Liver (tissue), 8 donors: ENCODE measurements at regions not wholly inside any gene's neighbourhood (a gene's known extent, or its start where the extent isn't known, plus 50 kb on each side); places are given as distances from the start of the nearest gene placed in this dataset.

Source experiments
- DNase-seq: peaks from one replicate; pipeline ENCODE4 v3.0.0-alpha.2; 2017; ENCODE audit warnings: low spot score
- H3K27ac ChIP-seq, 2 donors: one replicate each; pipeline ENCODE4 v1.7.0; 2013; ENCODE audit warnings: inconsistent platforms in 2 of 2, low read length in 2 of 2, control low read depth in 1 of 2, low read depth in 1 of 2, mild to moderate bottlenecking in 1 of 2
- H3K27me3 ChIP-seq, 4 donors: one replicate each; pipeline versions ENCODE4 v1.6.1 to v1.7.0; 2013; ENCODE audit warnings: low read length in 3 of 4, inconsistent platforms in 1 of 4, mild to moderate bottlenecking in 1 of 4, moderate library complexity in 1 of 4; ENCODE audit not compliant: control insufficient read depth in 4 of 4, insufficient read depth in 4 of 4
- H3K36me3 ChIP-seq, 4 donors: one replicate each; pipeline versions ENCODE4 v1.6.1 to v1.7.0; 2013; ENCODE audit warnings: low read length in 3 of 4, mild to moderate bottlenecking in 3 of 4, low read depth in 1 of 4, moderate library complexity in 1 of 4; ENCODE audit not compliant: control insufficient read depth in 4 of 4, insufficient read depth in 3 of 4
- H3K4me1 ChIP-seq, 4 donors: one replicate each; pipeline versions ENCODE4 v1.6.1 to v1.7.0; 2013; ENCODE audit warnings: low read length in 3 of 4, mild to moderate bottlenecking in 3 of 4, moderate library complexity in 1 of 4; ENCODE audit not compliant: control insufficient read depth in 4 of 4, insufficient read depth in 4 of 4
- H3K4me3 ChIP-seq, 3 donors: one replicate each; pipeline versions ENCODE4 v1.6.1 to v1.7.0; 2013; ENCODE audit warnings: low read length in 3 of 3, control low read depth in 1 of 3, low read depth in 1 of 3, mild to moderate bottlenecking in 1 of 3
- H3K9ac ChIP-seq, 2 donors: one replicate each; pipeline ENCODE4 v1.7.0; 2013; ENCODE audit warnings: low read length in 2 of 2, mild to moderate bottlenecking in 2 of 2, moderate library complexity in 2 of 2, control low read depth in 1 of 2, low read depth in 1 of 2
- H3K9me3 ChIP-seq, 4 donors: one replicate each; pipeline versions ENCODE4 v1.6.1 to v1.7.0; 2013; ENCODE audit warnings: low read length in 3 of 4; ENCODE audit not compliant: control insufficient read depth in 4 of 4
- EGR1 ChIP-seq, 2 donors: IDR thresholded peaks; 2 replicates each; pipeline ENCODE4 v1.6.1; 2016 to 2018; ENCODE audit warnings: antibody characterized with exemption in 2 of 2, low read depth in 2 of 2
- FOXA2 ChIP-seq: IDR thresholded peaks from 2 replicates; pipeline ENCODE4 v1.6.1; 2016; ENCODE audit warnings: antibody characterized with exemption
- GABPA ChIP-seq, 2 donors: IDR thresholded peaks in 1 of 2; conservative IDR thresholded peaks in 1 of 2; 2 replicates each; pipeline ENCODE4 v1.6.1; 2016; ENCODE audit warnings: antibody characterized with exemption in 2 of 2, mild to moderate bottlenecking in 1 of 2, moderate library complexity in 1 of 2
- HNF4A ChIP-seq, 2 donors: conservative IDR thresholded peaks; 2 replicates each; pipeline ENCODE4 v1.6.1; 2016; ENCODE audit warnings: antibody characterized with exemption in 2 of 2, mild to moderate bottlenecking in 2 of 2
- HNF4G ChIP-seq: IDR thresholded peaks from 2 replicates; pipeline ENCODE4 v1.6.1; 2016; ENCODE audit warnings: antibody characterized with exemption
- NR2F2 ChIP-seq: IDR thresholded peaks from 2 replicates; pipeline ENCODE4 v1.6.1; 2016; ENCODE audit warnings: antibody characterized with exemption
- RAD21 ChIP-seq, 2 donors: IDR thresholded peaks; 2 replicates each; pipeline ENCODE4 v1.6.1; 2016; ENCODE audit warnings: antibody characterized with exemption in 2 of 2, mild to moderate bottlenecking in 2 of 2
- RXRA ChIP-seq, 2 donors: IDR thresholded peaks; 2 replicates each; pipeline ENCODE4 v1.6.1; 2017 to 2018; ENCODE audit warnings: antibody characterized with exemption in 2 of 2, mild to moderate bottlenecking in 1 of 2
- SP1 ChIP-seq: IDR thresholded peaks from 2 replicates; pipeline ENCODE4 v1.6.1; 2018; ENCODE audit warnings: antibody characterized with exemption, mild to moderate bottlenecking
- TAF1 ChIP-seq: conservative IDR thresholded peaks from 2 replicates; pipeline ENCODE4 v1.6.1; 2016; ENCODE audit warnings: antibody characterized with exemption, mild to moderate bottlenecking
- YY1 ChIP-seq: IDR thresholded peaks from 2 replicates; pipeline ENCODE4 v1.6.1; 2016; ENCODE audit warnings: antibody characterized with exemption, mild to moderate bottlenecking
- WGBS: extraction: QIAGEN DNeasy Blood & Tissue Kit; methylation state at CpG from one replicate; pipeline ENCODE4 v1.1.7; 2013; 5-methylcytosine and 5-hydroxymethylcytosine counted together
- TF ChIP-seq, protein P1 (sequence below): IDR thresholded peaks from 2 replicates; pipeline ENCODE4 v1.6.1; 2016; ENCODE audit warnings: antibody characterized with exemption
- TF ChIP-seq, protein P2 (sequence below): IDR thresholded peaks from 2 replicates; pipeline ENCODE4 v1.6.1; 2016; ENCODE audit warnings: antibody characterized with exemption
- TF ChIP-seq, protein P3 (sequence below): IDR thresholded peaks from 2 replicates; pipeline ENCODE4 v1.6.1; 2016; ENCODE audit warnings: antibody characterized with exemption, mild to moderate bottlenecking
- TF ChIP-seq, protein P4 (sequence below): fragments of 150-350 bp; IDR thresholded peaks from 2 replicates; pipeline ENCODE4 v1.5.1; 2017; ENCODE audit warnings: improper control_type of control experiment, low read depth, low read length; ENCODE audit not compliant: missing input control
- TF ChIP-seq, protein P5 (sequence below): IDR thresholded peaks from 2 replicates; pipeline ENCODE4 v1.6.1; 2016; ENCODE audit warnings: antibody characterized with exemption
- donor health status: healthy.
- donor health status: healthy.
- donor health status: healthy.
- donor health status: healthy.
- donor health status: healthy.

DNA sequence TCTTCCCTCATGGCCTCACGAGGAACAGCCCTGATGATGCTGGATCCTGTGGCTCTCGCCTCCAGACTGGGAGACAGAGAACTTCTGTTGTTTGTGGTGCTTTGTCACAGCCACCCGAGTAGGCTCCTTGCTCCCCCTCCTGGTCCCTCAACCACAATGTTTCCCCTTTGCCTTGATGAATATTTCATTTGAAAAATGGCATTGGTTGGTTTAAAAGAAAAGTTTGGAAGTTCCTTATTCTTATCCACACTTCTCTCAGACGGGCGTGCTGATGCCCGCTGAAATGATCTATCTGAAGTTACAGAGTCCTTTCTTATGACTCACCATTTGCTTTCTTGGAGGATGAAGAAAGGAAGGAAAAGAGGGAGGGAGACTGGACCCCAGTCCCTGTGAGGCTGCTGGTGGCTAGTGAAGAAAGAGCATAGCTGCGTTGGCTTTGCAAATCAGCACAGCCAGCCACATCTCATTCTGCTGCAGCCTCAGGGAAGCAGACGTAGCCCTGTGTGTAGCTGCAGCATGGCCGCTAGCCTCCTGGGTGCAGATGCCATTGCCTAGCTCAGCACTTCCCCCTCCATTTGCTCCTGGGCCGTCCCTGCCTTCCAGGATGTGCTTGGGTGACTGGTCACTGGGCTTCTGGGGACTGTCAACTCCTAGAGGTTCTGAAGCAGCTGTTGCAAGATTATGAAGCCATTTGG, 185.9 kb downstream of the ERCC6L2 start:
- no peak for DNase-seq
- no peak overlapping the region for H3K4me3 ChIP-seq
- H3K9ac ChIP-seq = no peak overlapping the region
- TF ChIP-seq, protein P1, sequence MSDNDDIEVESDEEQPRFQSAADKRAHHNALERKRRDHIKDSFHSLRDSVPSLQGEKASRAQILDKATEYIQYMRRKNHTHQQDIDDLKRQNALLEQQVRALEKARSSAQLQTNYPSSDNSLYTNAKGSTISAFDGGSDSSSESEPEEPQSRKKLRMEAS = no peak
- TF ChIP-seq HNF4A (conservative IDR thresholded peaks at IDR 0.05) (no peak), HNF4G (no peak), NR2F2 (no peak), GABPA (IDR thresholded peaks at IDR 0.05 in 1 of 2, conservative IDR thresholded peaks at IDR 0.05 in 1 of 2) (no peak), RAD21 (IDR thresholded peaks at IDR 0.05) (peak; percentile 90 to 92), YY1 (no peak), TAF1 (no peak), SP1 (no peak), EGR1 (IDR thresholded peaks at IDR 0.05; ENCODE audit: low read depth in 2 of 2) (no peak)
- TF ChIP-seq, protein P2, sequence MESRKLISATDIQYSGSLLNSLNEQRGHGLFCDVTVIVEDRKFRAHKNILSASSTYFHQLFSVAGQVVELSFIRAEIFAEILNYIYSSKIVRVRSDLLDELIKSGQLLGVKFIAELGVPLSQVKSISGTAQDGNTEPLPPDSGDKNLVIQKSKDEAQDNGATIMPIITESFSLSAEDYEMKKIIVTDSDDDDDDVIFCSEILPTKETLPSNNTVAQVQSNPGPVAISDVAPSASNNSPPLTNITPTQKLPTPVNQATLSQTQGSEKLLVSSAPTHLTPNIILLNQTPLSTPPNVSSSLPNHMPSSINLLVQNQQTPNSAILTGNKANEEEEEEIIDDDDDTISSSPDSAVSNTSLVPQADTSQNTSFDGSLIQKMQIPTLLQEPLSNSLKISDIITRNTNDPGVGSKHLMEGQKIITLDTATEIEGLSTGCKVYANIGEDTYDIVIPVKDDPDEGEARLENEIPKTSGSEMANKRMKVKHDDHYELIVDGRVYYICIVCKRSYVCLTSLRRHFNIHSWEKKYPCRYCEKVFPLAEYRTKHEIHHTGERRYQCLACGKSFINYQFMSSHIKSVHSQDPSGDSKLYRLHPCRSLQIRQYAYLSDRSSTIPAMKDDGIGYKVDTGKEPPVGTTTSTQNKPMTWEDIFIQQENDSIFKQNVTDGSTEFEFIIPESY = no peak
- TF ChIP-seq, protein P3, sequence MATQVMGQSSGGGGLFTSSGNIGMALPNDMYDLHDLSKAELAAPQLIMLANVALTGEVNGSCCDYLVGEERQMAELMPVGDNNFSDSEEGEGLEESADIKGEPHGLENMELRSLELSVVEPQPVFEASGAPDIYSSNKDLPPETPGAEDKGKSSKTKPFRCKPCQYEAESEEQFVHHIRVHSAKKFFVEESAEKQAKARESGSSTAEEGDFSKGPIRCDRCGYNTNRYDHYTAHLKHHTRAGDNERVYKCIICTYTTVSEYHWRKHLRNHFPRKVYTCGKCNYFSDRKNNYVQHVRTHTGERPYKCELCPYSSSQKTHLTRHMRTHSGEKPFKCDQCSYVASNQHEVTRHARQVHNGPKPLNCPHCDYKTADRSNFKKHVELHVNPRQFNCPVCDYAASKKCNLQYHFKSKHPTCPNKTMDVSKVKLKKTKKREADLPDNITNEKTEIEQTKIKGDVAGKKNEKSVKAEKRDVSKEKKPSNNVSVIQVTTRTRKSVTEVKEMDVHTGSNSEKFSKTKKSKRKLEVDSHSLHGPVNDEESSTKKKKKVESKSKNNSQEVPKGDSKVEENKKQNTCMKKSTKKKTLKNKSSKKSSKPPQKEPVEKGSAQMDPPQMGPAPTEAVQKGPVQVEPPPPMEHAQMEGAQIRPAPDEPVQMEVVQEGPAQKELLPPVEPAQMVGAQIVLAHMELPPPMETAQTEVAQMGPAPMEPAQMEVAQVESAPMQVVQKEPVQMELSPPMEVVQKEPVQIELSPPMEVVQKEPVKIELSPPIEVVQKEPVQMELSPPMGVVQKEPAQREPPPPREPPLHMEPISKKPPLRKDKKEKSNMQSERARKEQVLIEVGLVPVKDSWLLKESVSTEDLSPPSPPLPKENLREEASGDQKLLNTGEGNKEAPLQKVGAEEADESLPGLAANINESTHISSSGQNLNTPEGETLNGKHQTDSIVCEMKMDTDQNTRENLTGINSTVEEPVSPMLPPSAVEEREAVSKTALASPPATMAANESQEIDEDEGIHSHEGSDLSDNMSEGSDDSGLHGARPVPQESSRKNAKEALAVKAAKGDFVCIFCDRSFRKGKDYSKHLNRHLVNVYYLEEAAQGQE = no peak
- TF ChIP-seq, protein P4, sequence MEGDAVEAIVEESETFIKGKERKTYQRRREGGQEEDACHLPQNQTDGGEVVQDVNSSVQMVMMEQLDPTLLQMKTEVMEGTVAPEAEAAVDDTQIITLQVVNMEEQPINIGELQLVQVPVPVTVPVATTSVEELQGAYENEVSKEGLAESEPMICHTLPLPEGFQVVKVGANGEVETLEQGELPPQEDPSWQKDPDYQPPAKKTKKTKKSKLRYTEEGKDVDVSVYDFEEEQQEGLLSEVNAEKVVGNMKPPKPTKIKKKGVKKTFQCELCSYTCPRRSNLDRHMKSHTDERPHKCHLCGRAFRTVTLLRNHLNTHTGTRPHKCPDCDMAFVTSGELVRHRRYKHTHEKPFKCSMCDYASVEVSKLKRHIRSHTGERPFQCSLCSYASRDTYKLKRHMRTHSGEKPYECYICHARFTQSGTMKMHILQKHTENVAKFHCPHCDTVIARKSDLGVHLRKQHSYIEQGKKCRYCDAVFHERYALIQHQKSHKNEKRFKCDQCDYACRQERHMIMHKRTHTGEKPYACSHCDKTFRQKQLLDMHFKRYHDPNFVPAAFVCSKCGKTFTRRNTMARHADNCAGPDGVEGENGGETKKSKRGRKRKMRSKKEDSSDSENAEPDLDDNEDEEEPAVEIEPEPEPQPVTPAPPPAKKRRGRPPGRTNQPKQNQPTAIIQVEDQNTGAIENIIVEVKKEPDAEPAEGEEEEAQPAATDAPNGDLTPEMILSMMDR = peak; percentile 64
- TF ChIP-seq, protein P5, sequence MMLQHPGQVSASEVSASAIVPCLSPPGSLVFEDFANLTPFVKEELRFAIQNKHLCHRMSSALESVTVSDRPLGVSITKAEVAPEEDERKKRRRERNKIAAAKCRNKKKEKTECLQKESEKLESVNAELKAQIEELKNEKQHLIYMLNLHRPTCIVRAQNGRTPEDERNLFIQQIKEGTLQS = no peak
- H3K4me1 ChIP-seq = peaks cover 0 to 3% (median 0%) of the 10 kb centered on the region in 4 donors
- H3K9me3 ChIP-seq = no peaks in the 10 kb centered on the region
- 68% methylated on average over 10 of the region's 10 CpGs for WGBS
- no peaks in the 10 kb centered on the region for H3K27me3 ChIP-seq
- H3K36me3 ChIP-seq = no peaks in the 10 kb centered on the region
- H3K27ac ChIP-seq = no peak overlapping the region

DNA sequence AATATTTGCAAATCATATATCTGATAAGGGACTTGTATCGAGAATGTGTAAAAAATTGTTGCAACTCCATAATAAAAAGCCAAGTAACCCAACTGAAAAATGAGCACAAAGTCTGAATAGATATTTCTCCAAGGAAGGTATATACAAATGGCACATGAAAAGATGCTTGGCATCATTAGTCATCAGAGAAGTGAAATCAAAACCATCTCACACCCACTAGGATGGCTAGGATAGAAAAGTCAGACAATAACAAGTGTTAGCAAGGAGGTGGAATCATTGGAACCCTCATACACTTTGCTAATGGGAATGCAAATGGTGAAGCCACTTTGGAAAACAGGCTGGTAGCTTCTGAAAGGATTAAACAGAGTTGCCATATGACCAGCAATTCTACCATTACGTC, 182.7 kb downstream of the ERCC6L2 start:
- Histone ChIP-seq H3K4me3 (no peak overlapping the region), H3K9ac (no peak overlapping the region), H3K27me3 (no peaks in the 10 kb centered on the region), H3K4me1 (peaks cover 0 to 3% (median 0%) of the 10 kb centered on the region in 4 donors), H3K9me3 (no peaks in the 10 kb centered on the region), H3K36me3 (no peaks in the 10 kb centered on the region), H3K27ac (no peak overlapping the region)
- TF ChIP-seq RAD21 (IDR thresholded peaks at IDR 0.05) = no peak
- no peak for TF ChIP-seq NR2F2
- TF ChIP-seq, protein P3 = no peak
- TF ChIP-seq, protein P1 = no peak
- TF ChIP-seq, protein P5 = no peak
- no peak for TF ChIP-seq HNF4G
- no peak for TF ChIP-seq GABPA (IDR thresholded peaks at IDR 0.05 in 1 of 2, conservative IDR thresholded peaks at IDR 0.05 in 1 of 2)
- TF ChIP-seq FOXA2 = no peak
- no peak for TF ChIP-seq YY1
- no peak for TF ChIP-seq RXRA (IDR thresholded peaks at IDR 0.05)
- DNase-seq = no peak
- 93% methylated on average over 2 of the region's 2 CpGs for WGBS
